ENCODE measurements at regions not wholly inside any gene's neighbourhood (a gene's known extent, or its start where the extent isn't known, plus 50 kb on each side); places are given as distances from the start of the nearest gene placed in this dataset.

DNA sequence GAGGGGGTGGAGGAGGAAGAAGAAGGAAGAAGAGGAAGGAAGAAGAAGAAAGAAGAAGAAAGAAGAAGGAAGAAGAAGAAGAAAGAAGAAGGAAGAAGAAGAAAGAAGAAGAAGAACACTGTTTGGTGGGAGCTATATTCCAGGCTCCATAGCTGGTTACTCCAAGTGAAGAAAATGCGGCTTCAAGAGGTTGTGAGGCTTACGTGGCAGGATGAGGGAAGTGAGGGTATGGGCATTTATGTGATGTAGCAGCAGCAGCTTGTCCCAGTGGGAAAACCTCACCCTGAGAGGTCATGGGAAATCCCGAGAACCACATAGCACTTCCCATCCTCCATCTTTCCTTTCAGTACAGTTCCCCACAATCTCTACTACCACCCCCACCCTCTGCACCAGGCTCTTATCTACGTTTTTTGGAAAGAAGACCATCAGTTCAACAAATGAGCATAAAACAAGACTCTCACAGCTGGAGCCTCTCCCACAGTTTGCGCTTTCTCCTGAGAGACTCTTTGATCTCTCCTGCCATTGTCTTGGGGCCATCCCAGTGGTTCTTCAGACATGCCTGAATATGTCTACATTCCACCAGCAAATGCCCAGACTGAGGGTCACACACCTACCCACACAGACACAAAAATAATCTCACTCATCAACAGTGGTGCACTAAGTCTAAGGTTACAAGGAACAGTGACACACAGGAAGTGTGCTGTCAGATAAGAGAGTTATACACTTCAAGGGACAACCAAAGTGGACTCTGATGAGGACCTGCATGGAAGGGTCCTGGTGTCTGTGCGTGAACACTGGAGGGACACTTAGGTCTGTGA is 77.9 kb upstream of the KCNJ15 start:
- no peak for TF ChIP-seq POLR2A (IDR thresholded peaks at IDR 0.05)
- TF ChIP-seq, protein P1, sequence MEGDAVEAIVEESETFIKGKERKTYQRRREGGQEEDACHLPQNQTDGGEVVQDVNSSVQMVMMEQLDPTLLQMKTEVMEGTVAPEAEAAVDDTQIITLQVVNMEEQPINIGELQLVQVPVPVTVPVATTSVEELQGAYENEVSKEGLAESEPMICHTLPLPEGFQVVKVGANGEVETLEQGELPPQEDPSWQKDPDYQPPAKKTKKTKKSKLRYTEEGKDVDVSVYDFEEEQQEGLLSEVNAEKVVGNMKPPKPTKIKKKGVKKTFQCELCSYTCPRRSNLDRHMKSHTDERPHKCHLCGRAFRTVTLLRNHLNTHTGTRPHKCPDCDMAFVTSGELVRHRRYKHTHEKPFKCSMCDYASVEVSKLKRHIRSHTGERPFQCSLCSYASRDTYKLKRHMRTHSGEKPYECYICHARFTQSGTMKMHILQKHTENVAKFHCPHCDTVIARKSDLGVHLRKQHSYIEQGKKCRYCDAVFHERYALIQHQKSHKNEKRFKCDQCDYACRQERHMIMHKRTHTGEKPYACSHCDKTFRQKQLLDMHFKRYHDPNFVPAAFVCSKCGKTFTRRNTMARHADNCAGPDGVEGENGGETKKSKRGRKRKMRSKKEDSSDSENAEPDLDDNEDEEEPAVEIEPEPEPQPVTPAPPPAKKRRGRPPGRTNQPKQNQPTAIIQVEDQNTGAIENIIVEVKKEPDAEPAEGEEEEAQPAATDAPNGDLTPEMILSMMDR (IDR thresholded peaks at IDR 0.05), result no peak

Data from heart left ventricle (tissue), 13 donors.